Spinal cord (tissue), 9 donors: ENCODE measurements at regions not wholly inside any gene's neighbourhood (a gene's known extent, or its start where the extent isn't known, plus 50 kb on each side); places are given as distances from the start of the nearest gene placed in this dataset.

Source experiments
- DNase-seq, 6 donors: peaks; one replicate each; pipeline versions ENCODE4 v3.0.0 to v3.0.0-alpha.2; 2013 to 2015; ENCODE audit warnings: low spot score in 6 of 6, low read depth in 4 of 6
- H3K27ac ChIP-seq: one replicate; pipeline ENCODE4 v1.5.1; 2013; ENCODE audit warnings: low read depth, low read length, control low read depth
- H3K27me3 ChIP-seq: one replicate; pipeline ENCODE4 v1.6.1; 2013; ENCODE audit warnings: low read length; ENCODE audit not compliant: control insufficient read depth, insufficient read depth
- H3K36me3 ChIP-seq: one replicate; pipeline ENCODE4 v1.6.1; 2013; ENCODE audit warnings: low read length; ENCODE audit not compliant: control insufficient read depth, insufficient read depth
- H3K4me1 ChIP-seq: one replicate; pipeline ENCODE4 v1.6.1; 2013; ENCODE audit warnings: low read length; ENCODE audit not compliant: control insufficient read depth, insufficient read depth
- H3K4me3 ChIP-seq: one replicate; pipeline ENCODE4 v1.5.1; 2013; ENCODE audit warnings: low read depth, low read length, control low read depth
- H3K9me3 ChIP-seq: one replicate; pipeline ENCODE4 v1.6.1; 2013; ENCODE audit warnings: low read length; ENCODE audit not compliant: control insufficient read depth, insufficient read depth
- WGBS: methylation state at CpG from one replicate; pipeline ENCODE4 v1.1.5; 2013; ENCODE audit warnings: missing lambda C conversion rate; ENCODE audit not compliant: insufficient coverage; 5-methylcytosine and 5-hydroxymethylcytosine counted together
- donor health status: healthy.

GRCh38 chr2:54065411-54065810 is 50.0 kb upstream of the ACYP2 start:
- no CpG with 5 or more reads among the region's 2 CpGs for WGBS

GRCh38 chr2:54063967-54064535 is 51.4 kb upstream of the ACYP2 start:
- peak in 1 of 6 donors; percentile 32 for DNase-seq
- no peaks in the 10 kb centered on the region for H3K27me3 ChIP-seq
- H3K4me1 ChIP-seq = peaks cover 4% of the 10 kb centered on the region
- H3K9me3 ChIP-seq = no peaks in the 10 kb centered on the region
- no peak overlapping the region for H3K4me3 ChIP-seq
- H3K27ac ChIP-seq = no peak overlapping the region
- WGBS = no CpG with 5 or more reads among the region's 3 CpGs
- no peaks in the 10 kb centered on the region for H3K36me3 ChIP-seq

More at GRCh38 chr2:54065411-54065810, 50.0 kb upstream of the ACYP2 start:
- H3K9me3 ChIP-seq = no peaks in the 10 kb centered on the region
- H3K27me3 ChIP-seq = no peaks in the 10 kb centered on the region
- no peaks in the 10 kb centered on the region for H3K36me3 ChIP-seq
- H3K27ac ChIP-seq = no peak overlapping the region
- no peak overlapping the region for H3K4me3 ChIP-seq
- DNase-seq = peak in 2 of 6 donors; percentile 76 to 90
- H3K4me1 ChIP-seq = peaks cover 4% of the 10 kb centered on the region

DNA sequence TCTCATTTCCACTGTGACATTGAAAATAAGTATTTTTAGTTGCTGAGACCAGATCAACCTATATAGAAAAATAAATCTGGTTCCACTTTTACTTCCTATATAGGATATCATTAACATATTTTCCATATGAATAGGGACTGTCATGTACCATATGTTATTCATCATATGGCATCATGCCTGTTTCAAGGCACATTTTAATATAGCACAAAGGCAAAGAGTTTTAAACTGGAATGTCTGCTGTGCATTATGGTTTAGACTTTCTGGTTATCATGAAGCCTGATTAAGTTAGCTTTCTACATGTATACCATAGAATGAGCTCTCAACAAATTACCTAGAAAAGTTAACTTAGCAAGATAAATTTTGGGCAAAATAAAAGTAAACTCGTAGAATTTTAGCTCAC is 53.0 kb upstream of the ACYP2 start:
- peaks cover 4% of the 10 kb centered on the region for H3K4me1 ChIP-seq
- no CpG with 5 or more reads among the region's 1 CpG for WGBS
- peak in 1 of 6 donors; percentile 35 for DNase-seq
- no peaks in the 10 kb centered on the region for H3K9me3 ChIP-seq
- no peak overlapping the region for H3K27ac ChIP-seq
- no peaks in the 10 kb centered on the region for H3K27me3 ChIP-seq
- H3K4me3 ChIP-seq = no peak overlapping the region
- no peaks in the 10 kb centered on the region for H3K36me3 ChIP-seq

DNA sequence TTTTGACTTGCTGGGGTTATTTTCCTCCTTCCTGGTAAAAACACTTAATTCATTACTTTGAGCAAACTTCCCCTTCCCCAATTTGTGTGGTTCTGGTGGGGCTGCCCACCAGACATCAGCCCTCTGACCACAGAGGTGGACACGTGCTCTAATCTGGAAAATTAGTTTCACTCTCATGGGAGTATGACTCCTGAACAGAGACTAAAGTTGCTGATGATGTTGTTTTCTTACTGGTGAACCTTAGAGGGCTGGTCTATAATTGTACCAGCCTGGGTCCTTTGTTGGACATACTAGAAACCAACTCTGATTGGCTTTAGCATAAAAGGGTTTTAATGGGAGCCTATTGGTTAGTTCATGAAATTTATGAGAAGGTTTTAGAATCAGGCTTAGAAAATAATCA is 54.1 kb upstream of the ACYP2 start:
- no CpG with 5 or more reads among the region's 1 CpG for WGBS

DNA sequence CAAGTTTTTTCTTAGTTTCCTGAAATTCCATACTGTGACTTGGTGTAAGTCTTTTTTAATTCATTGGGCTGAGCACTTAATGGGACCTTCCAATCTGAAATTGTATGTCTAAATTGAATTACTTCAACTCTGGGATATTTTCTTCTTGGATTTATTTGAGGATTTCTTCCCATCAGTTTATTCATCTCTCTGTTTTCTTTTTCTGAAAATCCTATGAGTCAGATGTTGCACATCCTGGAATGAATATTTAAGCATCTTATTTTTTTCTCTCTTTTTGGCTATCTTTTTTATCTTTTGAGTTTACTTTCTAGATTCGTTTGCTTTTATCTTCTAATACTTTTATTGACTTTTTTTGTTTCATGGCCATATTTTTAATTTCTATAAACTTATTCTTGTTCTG is 55.4 kb upstream of the ACYP2 start:
- Histone ChIP-seq H3K27me3 (no peaks in the 10 kb centered on the region), H3K4me1 (peaks cover 4% of the 10 kb centered on the region), H3K9me3 (no peaks in the 10 kb centered on the region), H3K36me3 (no peaks in the 10 kb centered on the region), H3K27ac (no peak overlapping the region), H3K4me3 (no peak overlapping the region)
- no CpG with 5 or more reads among the region's 1 CpG for WGBS
- no peak for DNase-seq

More for the DNA sequence above, 54.1 kb upstream of the ACYP2 start:
- Histone ChIP-seq H3K27me3 (no peaks in the 10 kb centered on the region), H3K9me3 (no peaks in the 10 kb centered on the region), H3K27ac (no peak overlapping the region), H3K4me1 (peaks cover 4% of the 10 kb centered on the region), H3K36me3 (no peaks in the 10 kb centered on the region), H3K4me3 (no peak overlapping the region)
- no peak for DNase-seq

DNA sequence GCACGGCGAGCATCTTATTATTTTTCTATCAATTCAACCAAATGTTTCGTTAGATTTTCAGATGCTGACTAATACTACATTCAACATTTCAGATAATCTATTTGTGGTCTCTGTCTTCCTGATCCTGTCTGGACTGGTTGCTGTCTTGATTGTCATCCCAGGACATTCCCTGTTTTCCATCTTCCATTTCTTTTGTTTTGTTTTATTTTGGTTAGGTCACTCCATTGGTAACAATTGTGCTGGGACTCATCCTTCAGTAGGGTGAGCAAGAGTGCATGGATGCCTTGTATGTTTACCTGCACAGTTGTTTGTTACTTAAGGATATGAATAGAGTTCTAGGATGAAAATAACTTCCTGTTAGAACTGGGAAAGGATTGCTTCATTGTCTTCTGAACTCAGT is 55.9 kb upstream of the ACYP2 start:
- WGBS = 100% methylated on average over 2 of the region's 3 CpGs
- no peaks in the 10 kb centered on the region for H3K27me3 ChIP-seq
- peaks cover 4% of the 10 kb centered on the region for H3K4me1 ChIP-seq
- no peak overlapping the region for H3K27ac ChIP-seq
- H3K4me3 ChIP-seq = no peak overlapping the region
- H3K9me3 ChIP-seq = no peaks in the 10 kb centered on the region
- no peak for DNase-seq
- H3K36me3 ChIP-seq = no peaks in the 10 kb centered on the region

- Histone ChIP-seq H3K36me3 (no peaks in the 10 kb centered on the region), H3K9me3 (no peaks in the 10 kb centered on the region), H3K27me3 (no peaks in the 10 kb centered on the region), H3K4me1 (no peaks in the 10 kb centered on the region), H3K4me3 (no peak overlapping the region), H3K27ac (no peak overlapping the region)
- no CpG with 5 or more reads among the region's 1 CpG for WGBS
- DNase-seq = no peak
Measured at GRCh38 chr2:54058449-54058848, 57.0 kb upstream of the ACYP2 start.

DNA sequence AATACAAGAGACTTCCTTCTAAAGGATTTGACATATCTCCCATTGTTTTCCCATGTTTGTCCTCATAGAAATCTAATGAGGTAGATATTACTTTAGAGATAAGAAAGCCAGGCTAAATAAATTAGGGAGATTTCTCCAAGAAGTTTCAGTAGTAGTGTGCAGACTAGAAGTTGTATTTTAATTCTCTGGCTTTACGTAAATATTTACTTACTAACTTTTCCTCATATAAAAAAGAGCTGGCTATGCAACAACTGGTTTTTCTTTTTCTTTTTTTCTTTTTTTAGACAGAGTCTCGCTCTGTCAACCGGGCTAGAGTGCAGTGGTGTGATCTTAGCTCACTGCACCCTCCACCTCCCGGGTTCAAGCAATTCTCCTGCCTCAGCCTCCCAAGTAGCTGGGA is 60.6 kb upstream of the ACYP2 start:
- Histone ChIP-seq H3K27ac (no peak overlapping the region), H3K4me1 (no peaks in the 10 kb centered on the region), H3K4me3 (no peak overlapping the region)

GRCh38 chr2:54054271-54054670 is 61.1 kb upstream of the ACYP2 start:
- Histone ChIP-seq H3K4me3 (no peak overlapping the region), H3K36me3 (peaks cover 2% of the 10 kb centered on the region), H3K4me1 (no peaks in the 10 kb centered on the region), H3K27ac (no peak overlapping the region), H3K27me3 (no peaks in the 10 kb centered on the region), H3K9me3 (no peaks in the 10 kb centered on the region)
- DNase-seq = no peak
- WGBS = no CpG with 5 or more reads among the region's 3 CpGs

More for the DNA sequence above, 60.6 kb upstream of the ACYP2 start:
- H3K27me3 ChIP-seq = no peaks in the 10 kb centered on the region
- H3K36me3 ChIP-seq = peaks cover 2% of the 10 kb centered on the region
- H3K9me3 ChIP-seq = no peaks in the 10 kb centered on the region
- no peak for DNase-seq
- WGBS = no CpG with 5 or more reads among the region's 4 CpGs

GRCh38 chr2:54053830-54054229 is 61.6 kb upstream of the ACYP2 start:
- Histone ChIP-seq H3K9me3 (no peaks in the 10 kb centered on the region), H3K27me3 (no peaks in the 10 kb centered on the region), H3K27ac (no peak overlapping the region), H3K4me1 (no peaks in the 10 kb centered on the region), H3K4me3 (no peak overlapping the region), H3K36me3 (peaks cover 2% of the 10 kb centered on the region)
- WGBS = no CpG with 5 or more reads among the region's 2 CpGs
- no peak for DNase-seq
